ENCODE measurements at regions not wholly inside any gene's neighbourhood (a gene's known extent, or its start where the extent isn't known, plus 50 kb on each side); places are given as distances from the start of the nearest gene placed in this dataset.

DNA sequence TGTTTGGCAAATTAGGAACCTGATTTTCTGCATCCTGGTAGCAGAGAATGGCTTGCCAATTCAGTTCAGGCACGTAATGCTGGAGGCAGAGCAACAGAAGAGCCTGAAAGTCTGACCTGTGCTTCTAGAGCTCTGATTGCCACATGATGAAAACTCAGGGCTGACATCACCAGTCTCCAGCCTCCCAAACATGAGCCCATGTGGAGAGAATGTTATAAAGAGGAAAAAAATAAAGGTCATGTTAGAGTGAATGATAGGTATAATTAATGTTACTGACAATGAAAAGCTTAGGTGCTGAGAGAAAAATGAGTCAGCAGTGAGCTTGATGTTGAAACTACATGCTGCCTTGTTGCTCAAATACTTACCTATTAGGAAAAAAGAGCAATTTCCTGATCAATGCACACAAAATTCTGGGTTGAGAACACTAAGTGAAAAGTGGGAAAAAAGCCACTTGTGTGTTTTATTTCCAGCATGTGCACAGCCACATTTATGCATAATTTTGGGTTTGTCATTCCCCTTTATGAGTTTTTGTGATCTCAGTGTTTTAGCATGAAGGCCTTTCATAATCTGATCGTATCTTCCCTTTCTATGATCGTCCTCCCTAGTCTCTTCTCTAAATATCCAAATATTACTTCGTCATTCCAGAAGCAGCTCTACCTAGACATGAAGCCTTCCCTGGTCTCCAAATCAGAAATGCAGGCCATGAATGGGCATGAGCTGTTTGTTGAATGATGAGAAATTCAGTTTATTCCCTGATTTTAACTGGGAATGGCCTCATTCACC lies 113.3 kb upstream of the CPEB2 start:
- TF ChIP-seq, protein P1, sequence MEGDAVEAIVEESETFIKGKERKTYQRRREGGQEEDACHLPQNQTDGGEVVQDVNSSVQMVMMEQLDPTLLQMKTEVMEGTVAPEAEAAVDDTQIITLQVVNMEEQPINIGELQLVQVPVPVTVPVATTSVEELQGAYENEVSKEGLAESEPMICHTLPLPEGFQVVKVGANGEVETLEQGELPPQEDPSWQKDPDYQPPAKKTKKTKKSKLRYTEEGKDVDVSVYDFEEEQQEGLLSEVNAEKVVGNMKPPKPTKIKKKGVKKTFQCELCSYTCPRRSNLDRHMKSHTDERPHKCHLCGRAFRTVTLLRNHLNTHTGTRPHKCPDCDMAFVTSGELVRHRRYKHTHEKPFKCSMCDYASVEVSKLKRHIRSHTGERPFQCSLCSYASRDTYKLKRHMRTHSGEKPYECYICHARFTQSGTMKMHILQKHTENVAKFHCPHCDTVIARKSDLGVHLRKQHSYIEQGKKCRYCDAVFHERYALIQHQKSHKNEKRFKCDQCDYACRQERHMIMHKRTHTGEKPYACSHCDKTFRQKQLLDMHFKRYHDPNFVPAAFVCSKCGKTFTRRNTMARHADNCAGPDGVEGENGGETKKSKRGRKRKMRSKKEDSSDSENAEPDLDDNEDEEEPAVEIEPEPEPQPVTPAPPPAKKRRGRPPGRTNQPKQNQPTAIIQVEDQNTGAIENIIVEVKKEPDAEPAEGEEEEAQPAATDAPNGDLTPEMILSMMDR (conservative IDR thresholded peaks at IDR 0.05; ENCODE audit: low read depth, low read length): no peak
- TF ChIP-seq EZH2 (IDR thresholded peaks at IDR 0.05; ENCODE audit: low read length, unreplicated experiment): no peak
